Suprapubic skin (tissue), 4 donors: ENCODE measurements at regions not wholly inside any gene's neighbourhood (a gene's known extent, or its start where the extent isn't known, plus 50 kb on each side); places are given as distances from the start of the nearest gene placed in this dataset.

Experiments used
- DNase-seq, 2 donors: peaks; one replicate each; pipeline ENCODE4 v3.0.0-alpha.2; 2019; ENCODE audit warnings: low spot score in 2 of 2
- H3K27ac ChIP-seq: fragments of 200-600 bp; sonication (generic); one replicate; pipeline ENCODE4 v1.5.1; 2019
- H3K27me3 ChIP-seq: fragments of 200-600 bp; sonication (generic); one replicate; pipeline ENCODE4 v1.5.1; 2019
- H3K36me3 ChIP-seq: fragments of 200-600 bp; sonication (generic); one replicate; pipeline ENCODE4 v1.5.1; 2019
- H3K4me1 ChIP-seq: fragments of 200-600 bp; sonication (generic); one replicate; pipeline ENCODE4 v1.5.1; 2019
- H3K4me3 ChIP-seq: fragments of 200-600 bp; sonication (generic); one replicate; pipeline ENCODE4 v1.5.1; 2019; ENCODE audit warnings: mild to moderate bottlenecking
- H3K9me3 ChIP-seq: fragments of 200-600 bp; sonication (generic); one replicate; pipeline ENCODE4 v1.5.1; 2019
- CTCF ChIP-seq, 2 donors: fragments of 200-600 bp in 1 of 2; fragments of 450-650 bp in 1 of 2; sonication (generic) in 1 of 2; IDR thresholded peaks; one replicate each; pipeline ENCODE4 v1.5.1; 2016 to 2019; ENCODE audit warnings: antibody characterized with exemption in 2 of 2, mild to moderate bottlenecking in 1 of 2, moderate library complexity in 1 of 2
- EP300 ChIP-seq: sonication (generic); formaldehyde crosslinking; IDR thresholded peaks from one replicate; pipeline ENCODE4 v1.6.1; 2017; ENCODE audit warnings: antibody characterized with exemption
- POLR2A ChIP-seq, 2 donors: fragments of 450-650 bp; IDR thresholded peaks; one replicate each; pipeline ENCODE4 v1.6.1; 2017; ENCODE audit warnings: antibody characterized with exemption in 2 of 2, mild to moderate bottlenecking in 2 of 2, moderate library complexity in 2 of 2
- POLR2AphosphoS5 ChIP-seq, 3 donors: sonication (generic); formaldehyde crosslinking; IDR thresholded peaks; one replicate each; pipeline ENCODE4 v1.6.1; 2017; ENCODE audit warnings: antibody characterized with exemption in 3 of 3
- WGBS: methylation state at CpG from one replicate; pipeline ENCODE4 v1.1.5; 2018; 5-methylcytosine and 5-hydroxymethylcytosine counted together

DNA sequence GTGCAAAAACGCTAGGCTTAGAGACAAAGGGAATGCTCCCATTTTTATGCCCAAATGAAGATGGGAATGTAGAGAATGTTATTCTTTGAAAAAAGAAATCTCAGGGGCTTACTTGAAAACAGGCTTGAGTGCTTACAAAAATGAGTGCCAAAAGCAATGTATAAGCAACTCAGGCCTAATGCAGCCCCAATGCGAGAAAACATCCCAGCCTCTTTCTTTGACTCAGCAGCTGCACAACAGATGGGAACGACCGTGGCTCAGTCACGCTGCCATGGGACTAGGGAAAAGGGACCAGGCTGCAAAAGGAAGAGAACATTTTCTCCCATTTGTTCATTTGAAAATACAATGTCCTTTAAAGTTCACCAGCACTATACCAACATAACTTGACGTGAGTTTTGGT, 246.4 kb upstream of the LRIG1 start:
- Histone ChIP-seq H3K27ac (no peak overlapping the region), H3K9me3 (no peaks in the 10 kb centered on the region), H3K4me1 (peaks cover 3% of the 10 kb centered on the region), H3K27me3 (no peaks in the 10 kb centered on the region), H3K4me3 (no peak overlapping the region), H3K36me3 (no peaks in the 10 kb centered on the region)
- WGBS: 69% methylated on average over 6 of the region's 6 CpGs
- no peak for TF ChIP-seq POLR2A (IDR thresholded peaks at IDR 0.05)
- TF ChIP-seq CTCF (IDR thresholded peaks at IDR 0.05): no peak
- TF ChIP-seq EP300: no peak
- TF ChIP-seq POLR2AphosphoS5 (IDR thresholded peaks at IDR 0.05): no peak
- no peak for DNase-seq

- Histone ChIP-seq H3K9me3 (no peaks in the 10 kb centered on the region), H3K4me3 (no peak overlapping the region), H3K4me1 (peaks cover 3% of the 10 kb centered on the region), H3K27me3 (no peaks in the 10 kb centered on the region), H3K36me3 (no peaks in the 10 kb centered on the region), H3K27ac (no peak overlapping the region)
- no peak for TF ChIP-seq POLR2A (IDR thresholded peaks at IDR 0.05)
- no peak for TF ChIP-seq POLR2AphosphoS5 (IDR thresholded peaks at IDR 0.05)
- TF ChIP-seq CTCF (IDR thresholded peaks at IDR 0.05): no peak
- TF ChIP-seq EP300: no peak
- no peak for DNase-seq
- WGBS: 55% methylated on average over 4 of the region's 4 CpGs
These were observed 246.9 kb upstream of the LRIG1 start for GRCh38 chr3:66747696-66748095.

GRCh38 chr3:66748175-66748876, 247.5 kb upstream of the LRIG1 start:
- H3K4me1 ChIP-seq: peaks cover 3% of the 10 kb centered on the region

DNA sequence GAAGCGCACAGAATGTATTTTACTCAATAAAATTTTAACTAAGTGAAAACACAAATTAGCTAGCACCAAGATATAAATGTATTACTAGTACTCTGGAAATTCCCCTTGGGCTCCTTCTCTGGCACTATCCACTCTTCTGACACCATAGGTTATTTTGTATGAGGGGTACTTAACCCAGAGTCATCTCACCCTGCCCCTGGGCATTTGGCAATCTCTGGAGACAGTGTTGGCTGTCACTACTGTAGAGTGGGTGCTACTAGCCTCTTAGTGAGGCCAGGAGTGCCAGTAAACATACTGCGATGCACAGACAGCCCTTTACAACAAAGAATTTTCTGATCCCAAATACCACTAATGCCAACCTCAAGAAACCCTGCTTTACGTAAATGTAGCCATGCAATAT, 246.3 kb upstream of the KBTBD8 start:
- TF ChIP-seq EP300: no peak
- no peak for TF ChIP-seq POLR2AphosphoS5 (IDR thresholded peaks at IDR 0.05)
- no peak for TF ChIP-seq CTCF (IDR thresholded peaks at IDR 0.05)
- no peak for TF ChIP-seq POLR2A (IDR thresholded peaks at IDR 0.05)

More at GRCh38 chr3:66748175-66748876, 247.5 kb upstream of the LRIG1 start:
- Histone ChIP-seq H3K4me3 (no peak overlapping the region), H3K27ac (no peak overlapping the region), H3K9me3 (no peaks in the 10 kb centered on the region), H3K27me3 (no peaks in the 10 kb centered on the region), H3K36me3 (no peaks in the 10 kb centered on the region)
- DNase-seq: no peak
- 77% methylated on average over 2 of the region's 2 CpGs for WGBS
- TF ChIP-seq POLR2A (IDR thresholded peaks at IDR 0.05) (no peak), POLR2AphosphoS5 (IDR thresholded peaks at IDR 0.05) (no peak), CTCF (IDR thresholded peaks at IDR 0.05) (no peak), EP300 (no peak)

DNA sequence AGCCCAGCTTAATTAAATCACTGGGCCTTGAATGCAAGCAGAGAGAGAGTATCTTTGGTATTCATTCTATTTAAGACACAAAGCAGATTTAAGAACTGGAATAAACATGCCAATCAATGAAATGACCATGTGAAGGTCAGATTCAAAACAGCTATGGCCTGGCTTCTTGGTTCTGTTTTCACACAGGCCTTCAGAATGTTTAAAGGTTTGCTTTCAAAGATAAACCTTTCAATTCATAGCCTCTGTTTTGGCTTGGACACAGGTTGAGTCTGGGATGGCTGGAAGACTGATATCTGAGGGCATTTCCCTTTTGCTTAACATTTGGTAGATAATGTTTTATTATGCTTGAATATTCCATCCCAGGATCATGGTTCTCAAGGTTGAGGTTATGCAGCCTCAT, 244.4 kb upstream of the KBTBD8 start:
- TF ChIP-seq POLR2AphosphoS5 (IDR thresholded peaks at IDR 0.05) (no peak), CTCF (IDR thresholded peaks at IDR 0.05) (no peak), POLR2A (IDR thresholded peaks at IDR 0.05) (no peak), EP300 (no peak)
- Histone ChIP-seq H3K27ac (no peak overlapping the region), H3K36me3 (no peaks in the 10 kb centered on the region), H3K4me3 (no peak overlapping the region), H3K4me1 (peaks cover 3% of the 10 kb centered on the region), H3K27me3 (no peaks in the 10 kb centered on the region), H3K9me3 (no peaks in the 10 kb centered on the region)
- DNase-seq: no peak

More for the DNA sequence above, 246.3 kb upstream of the KBTBD8 start:
- no peak overlapping the region for H3K4me3 ChIP-seq
- 73% methylated on average over 3 of the region's 3 CpGs for WGBS
- H3K36me3 ChIP-seq: no peaks in the 10 kb centered on the region
- H3K27me3 ChIP-seq: no peaks in the 10 kb centered on the region
- H3K27ac ChIP-seq: no peak overlapping the region
- no peaks in the 10 kb centered on the region for H3K9me3 ChIP-seq
- H3K4me1 ChIP-seq: peaks cover 3% of the 10 kb centered on the region
- DNase-seq: no peak
